Right kidney (tissue), 1 donor: ENCODE measurements at regions not wholly inside any gene's neighbourhood (a gene's known extent, or its start where the extent isn't known, plus 50 kb on each side); places are given as distances from the start of the nearest gene placed in this dataset.
A peak's percentile ranks its signal among the peaks of the same experiment; 100 is the strongest.
"Not testable (repeated sequence)": the region's sequence is repeated elsewhere in the genome, so short reads cannot be mapped to it uniquely, and the experiment has no call there.

Experiments used
- DNase-seq: peaks from one replicate; pipeline ENCODE4 v3.0.0-alpha.2; 2016

DNA sequence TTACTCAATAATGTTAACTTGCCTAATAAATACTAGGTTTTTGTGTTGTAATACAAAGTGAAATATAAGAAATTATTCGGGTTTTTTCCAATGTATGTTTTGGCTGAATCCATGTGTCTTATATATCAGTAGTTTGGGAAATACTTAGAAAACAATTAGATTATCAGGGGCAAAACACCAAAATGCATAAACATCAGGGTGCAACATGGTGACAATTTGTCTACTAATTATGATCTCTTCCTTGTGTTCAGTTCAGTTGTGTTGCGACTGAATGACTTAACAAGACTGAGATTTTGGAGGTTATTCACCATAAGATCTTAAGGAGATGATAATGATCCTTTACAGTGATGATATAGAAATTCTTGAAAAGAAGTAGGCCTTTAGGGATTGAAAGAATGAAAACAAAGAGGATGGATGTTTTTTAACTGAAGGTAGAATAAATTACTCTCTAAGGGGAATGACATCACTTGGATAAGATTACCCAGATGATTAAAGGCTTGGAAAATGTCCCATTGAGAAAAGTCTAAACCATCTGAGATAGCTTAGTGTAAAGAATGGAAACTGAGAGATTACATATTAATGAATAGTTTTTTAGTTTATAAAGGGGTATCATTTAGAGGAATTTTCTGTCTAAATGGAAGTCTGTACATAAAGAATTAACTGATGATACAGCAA, 415.8 kb downstream of the SPATA31D1 start:
- DNase-seq: peak; percentile 5

DNA sequence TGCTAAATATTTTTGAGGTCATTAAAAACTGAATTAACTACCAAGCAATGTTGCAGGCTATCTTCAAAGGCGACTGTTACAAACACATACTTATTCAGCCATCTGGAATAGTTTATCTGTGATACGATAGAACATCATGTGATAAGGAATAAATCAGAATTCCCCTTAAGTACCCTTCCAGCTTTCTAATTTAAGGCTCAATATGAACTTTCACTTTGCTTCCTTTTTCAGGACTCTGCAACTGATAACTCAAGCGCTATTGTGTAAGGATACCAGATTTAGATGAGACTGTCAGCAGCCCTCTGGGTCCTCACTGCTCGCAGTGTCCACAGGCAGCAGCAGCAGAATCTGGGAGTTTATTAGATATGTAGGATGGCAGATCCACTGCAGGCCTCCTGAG, 416.3 kb downstream of the SPATA31D1 start:
- DNase-seq: peak; percentile 10

GRCh38 chr9:82406456-82407085, 418.0 kb downstream of the SPATA31D1 start:
- DNase-seq: peak; percentile 3

GRCh38 chr9:82410306-82410705, 421.7 kb downstream of the SPATA31D1 start:
- no peak for DNase-seq

- DNase-seq: no peak
Observed at GRCh38 chr9:82410866-82411265, 422.3 kb downstream of the SPATA31D1 start.

DNA sequence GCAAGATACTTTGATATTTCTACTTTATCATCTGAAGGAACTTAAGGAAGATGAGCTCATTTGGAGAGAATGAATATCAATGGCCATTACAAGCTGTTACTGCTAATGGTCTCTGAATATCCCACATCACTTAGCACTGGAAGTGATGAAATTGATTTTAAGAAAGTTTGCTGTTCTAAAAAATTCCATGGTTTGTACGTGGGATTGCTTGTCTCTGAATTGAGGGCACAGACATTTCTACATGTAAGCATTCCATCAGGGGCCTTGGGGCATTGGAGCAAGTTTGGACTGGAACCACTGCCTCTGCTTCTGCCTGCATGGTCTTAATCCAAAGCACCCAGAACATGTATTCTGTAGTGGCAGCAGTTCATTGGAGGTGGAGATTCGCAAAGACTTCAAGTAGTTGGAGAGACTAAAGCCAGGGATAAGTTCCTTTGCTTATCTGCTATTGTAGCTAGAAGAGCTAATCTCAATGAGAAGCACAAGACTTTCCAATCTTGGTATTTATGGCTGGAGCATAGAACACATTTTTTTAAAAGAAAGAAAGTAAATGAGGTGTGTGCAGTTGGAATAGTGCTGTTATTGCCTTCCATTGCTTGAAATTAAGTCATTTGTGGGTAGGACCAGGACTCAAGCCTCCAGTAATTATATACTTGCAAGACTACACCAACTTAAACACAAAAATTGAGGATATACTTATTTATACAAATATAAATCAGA, 424.2 kb downstream of the SPATA31D1 start:
- no peak for DNase-seq

- no peak for DNase-seq
Observed at GRCh38 chr9:82417501-82417900, 428.9 kb downstream of the SPATA31D1 start.

DNA sequence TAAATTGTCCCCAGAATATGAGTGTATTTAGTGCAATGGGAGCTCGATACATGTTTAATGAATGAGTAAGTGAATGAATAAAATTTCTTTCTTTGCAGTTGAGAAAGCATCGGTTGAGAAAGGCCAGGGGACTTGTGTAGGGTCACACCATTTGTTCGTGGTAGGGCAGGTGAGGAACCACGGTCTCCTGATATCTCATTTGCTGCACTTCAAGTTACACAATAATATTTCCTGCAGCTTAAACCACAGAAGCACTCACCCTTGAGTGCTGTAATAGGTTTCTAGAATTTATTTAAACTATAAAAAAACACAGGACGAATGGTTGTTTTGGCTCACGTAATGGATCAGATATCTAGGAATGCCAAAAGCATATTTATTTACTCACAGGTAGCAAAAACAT, 429.8 kb downstream of the SPATA31D1 start:
- DNase-seq: no peak

DNA sequence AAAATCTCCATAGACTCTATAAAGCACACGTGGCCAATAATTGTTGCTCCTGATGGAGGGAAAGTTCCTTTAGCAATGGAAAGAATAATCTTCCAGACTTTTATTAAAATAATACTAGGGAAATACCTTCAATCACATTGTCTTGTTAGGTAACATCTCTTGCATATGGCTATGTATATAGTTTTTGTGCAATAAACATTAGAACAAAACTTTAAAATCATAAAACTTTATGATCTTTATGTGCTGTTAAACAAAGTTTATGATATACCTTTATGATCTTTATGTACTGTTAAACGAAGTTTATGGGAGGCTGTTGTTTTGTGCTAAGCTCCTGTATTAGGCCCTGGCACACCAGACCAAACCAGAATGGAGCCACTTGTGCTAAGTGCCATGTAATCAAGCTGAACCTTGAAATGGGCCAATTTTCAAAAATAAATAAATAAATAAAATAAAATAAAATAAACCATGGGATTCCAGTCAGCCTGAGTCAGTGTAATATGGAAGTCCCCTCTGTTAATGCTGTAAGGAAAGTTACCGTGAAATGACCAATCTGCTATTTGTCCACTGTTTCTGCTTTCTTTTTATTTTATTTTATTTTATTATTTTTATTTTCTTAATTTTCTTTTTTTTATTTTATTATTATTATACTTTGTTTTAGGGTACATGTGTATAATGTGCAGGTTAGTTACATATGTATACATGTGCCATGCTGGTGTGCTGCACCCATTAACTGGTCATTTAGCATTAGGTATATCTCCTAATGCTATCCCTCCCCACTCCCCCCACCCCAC, 431.3 kb downstream of the SPATA31D1 start:
- DNase-seq: no peak

- peak; percentile 7 for DNase-seq
Observed at GRCh38 chr9:82421498-82421897, 432.9 kb downstream of the SPATA31D1 start.

GRCh38 chr9:82423700-82424099, 435.1 kb downstream of the SPATA31D1 start:
- DNase-seq: no peak

GRCh38 chr9:82424599-82425120, 436.1 kb downstream of the SPATA31D1 start:
- no peak for DNase-seq

DNA sequence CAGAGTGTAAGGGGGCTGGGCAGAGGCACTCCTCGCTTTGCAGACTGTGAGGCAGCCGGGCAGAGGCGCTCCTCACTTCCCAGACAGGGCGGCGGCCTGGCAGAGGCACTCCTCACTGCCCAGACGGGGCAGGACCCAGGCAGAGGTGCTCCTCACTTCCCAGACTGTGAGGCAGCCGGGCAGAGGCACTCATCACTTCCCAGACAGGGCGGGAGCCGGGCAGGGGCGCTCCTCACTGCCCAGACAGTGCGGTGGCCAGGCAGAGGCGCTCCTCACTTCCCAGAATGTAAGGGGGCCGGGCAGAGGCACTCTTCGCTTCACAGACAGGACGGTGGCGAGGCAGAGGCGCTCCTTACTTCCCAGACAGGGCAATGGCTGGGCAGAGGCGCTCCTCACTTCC, 442.5 kb downstream of the SPATA31D1 start:
- DNase-seq: no peak

GRCh38 chr9:82433290-82433931, 444.8 kb downstream of the SPATA31D1 start:
- DNase-seq: not testable (repeated sequence)

DNA sequence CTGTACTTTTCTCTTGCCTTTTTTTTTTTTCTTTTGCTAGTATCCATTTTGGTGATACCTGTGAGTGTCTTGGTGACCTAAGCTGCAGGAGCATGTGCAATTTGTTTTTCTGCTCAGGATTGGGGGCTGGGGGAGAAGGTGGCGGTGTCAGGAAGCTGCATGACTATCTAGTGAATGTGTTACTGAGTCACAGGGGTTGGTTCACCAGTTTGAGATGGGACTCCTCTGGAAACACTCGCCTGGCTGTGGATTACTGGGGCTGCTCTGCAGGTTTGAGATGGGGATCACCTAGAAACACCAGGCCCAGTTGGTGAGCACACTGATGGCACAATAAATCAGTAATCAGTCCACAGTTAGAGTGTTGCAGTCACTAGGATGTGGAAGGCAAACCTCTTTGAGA, 447.9 kb downstream of the SPATA31D1 start:
- no peak for DNase-seq

DNA sequence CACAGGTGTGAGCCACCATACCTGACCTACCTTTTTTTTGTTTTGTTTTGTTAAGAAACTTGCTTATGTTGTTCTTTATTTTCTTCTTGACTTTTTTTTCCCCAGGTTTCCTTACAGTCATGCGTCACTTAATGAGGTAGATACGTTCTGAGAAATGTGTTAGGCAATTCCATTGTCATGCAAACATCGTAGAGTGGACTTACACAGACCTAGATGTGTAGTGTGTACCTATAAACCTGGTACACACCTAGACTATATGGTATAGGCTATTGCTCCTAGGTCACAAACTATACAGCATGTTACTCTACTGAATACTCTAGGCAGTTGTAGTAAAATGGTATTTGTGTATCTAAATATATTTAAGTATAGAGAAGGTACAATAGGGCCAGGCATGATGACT, 448.6 kb downstream of the SPATA31D1 start:
- DNase-seq: not testable (repeated sequence)

- DNase-seq: no peak
Observed at GRCh38 chr9:82438581-82438980, 450.0 kb downstream of the SPATA31D1 start.

DNA sequence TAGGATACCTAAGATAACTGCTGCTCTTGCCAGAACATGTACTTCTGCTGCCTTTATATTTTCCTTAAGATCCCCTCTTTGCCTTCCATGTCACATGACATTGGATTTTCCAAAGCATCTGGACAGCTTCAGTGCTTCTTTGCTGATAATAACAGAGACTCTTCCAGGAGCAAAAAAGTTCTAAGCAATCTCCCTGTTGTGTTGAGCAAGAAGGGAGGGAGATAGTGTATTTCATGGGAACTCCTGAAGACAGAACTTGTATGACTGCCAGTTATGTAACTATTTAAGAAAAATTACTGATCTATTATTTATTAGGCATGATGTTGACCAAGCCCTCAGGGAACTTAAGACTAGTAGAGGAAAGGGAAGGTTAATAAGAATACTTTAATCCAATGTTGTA, 454.7 kb downstream of the SPATA31D1 start:
- DNase-seq: no peak

DNA sequence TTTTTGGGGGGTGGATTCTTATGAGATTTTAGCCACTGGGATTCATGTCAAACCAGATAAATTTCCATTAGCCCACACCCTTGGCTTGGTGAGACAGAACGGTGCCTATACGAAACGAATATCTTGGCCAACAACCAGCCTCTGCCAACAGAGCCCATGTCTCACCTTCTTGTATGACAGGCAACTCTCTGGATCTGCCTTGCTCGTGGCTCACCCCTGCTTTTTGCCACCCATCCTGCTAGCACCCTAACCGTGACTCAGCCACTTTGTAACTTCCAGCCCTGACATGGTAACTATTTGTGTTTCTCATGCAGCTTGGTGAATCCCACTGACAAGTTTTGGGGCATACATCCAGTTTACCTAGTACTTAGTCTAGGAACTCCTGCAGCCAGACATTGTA, 457.0 kb downstream of the SPATA31D1 start:
- no peak for DNase-seq

DNA sequence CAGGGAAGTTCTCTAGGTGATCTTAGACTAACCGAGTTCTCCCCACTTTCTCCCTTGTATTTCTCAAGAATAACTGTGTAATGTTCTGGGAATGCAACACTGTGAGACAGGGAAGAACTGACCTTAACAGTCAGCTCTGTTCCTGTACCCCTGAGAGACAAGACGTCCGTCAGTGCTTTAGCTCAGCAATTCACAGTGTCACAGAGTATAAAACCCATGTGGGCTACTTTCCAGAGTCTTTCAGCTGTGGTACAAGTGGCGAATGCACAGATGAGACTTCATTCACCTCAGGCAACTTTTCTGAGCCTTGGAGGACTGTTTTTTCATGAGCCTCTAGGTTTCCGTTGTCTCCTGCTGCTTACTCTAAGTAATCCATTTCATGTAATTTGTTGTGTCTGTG, 458.8 kb downstream of the SPATA31D1 start:
- no peak for DNase-seq

GRCh38 chr9:82449986-82450385, 461.4 kb downstream of the SPATA31D1 start:
- DNase-seq: no peak
